HEK293 (cell line): ENCODE measurements at regions not wholly inside any gene's neighbourhood (a gene's known extent, or its start where the extent isn't known, plus 50 kb on each side); places are given as distances from the start of the nearest gene placed in this dataset.

Experiments used
- REPIN1 ChIP-seq: fragments of 450-650 bp; formaldehyde crosslinking; IDR thresholded peaks from 2 replicates; pipeline ENCODE4 v1.5.1; 2017; ENCODE audit warnings: missing biosample characterization, missing genetic modification characterization, low read depth
- SCRT1 ChIP-seq: fragments of 450-650 bp; formaldehyde crosslinking; IDR thresholded peaks from 2 replicates; pipeline ENCODE4 v1.5.1; 2016; ENCODE audit warnings: missing biosample characterization, missing genetic modification characterization, borderline replicate concordance
- TRIM28 ChIP-seq: IDR thresholded peaks from 2 replicates; pipeline ENCODE4 v1.6.1; 2011; ENCODE audit warnings: low read length, control low read depth, borderline replicate concordance
- YY1 ChIP-seq: fragments of 450-650 bp; formaldehyde crosslinking; IDR thresholded peaks from 2 replicates; pipeline ENCODE4 v1.5.1; 2018; ENCODE audit warnings: missing biosample characterization, missing genetic modification characterization
- ZBTB7A ChIP-seq: fragments of 450-650 bp; formaldehyde crosslinking; IDR thresholded peaks from 2 replicates; pipeline ENCODE4 v1.5.1; 2016; ENCODE audit warnings: low read depth, missing biosample characterization, missing genetic modification characterization
- ZBTB8A ChIP-seq: fragments of 450-650 bp; formaldehyde crosslinking; IDR thresholded peaks from 2 replicates; pipeline ENCODE4 v1.5.1; 2016; ENCODE audit warnings: missing biosample characterization, missing genetic modification characterization
- ZNF184 ChIP-seq: fragments of 450-650 bp; IDR thresholded peaks from 2 replicates; pipeline ENCODE4 v1.5.1; 2018; ENCODE audit warnings: missing biosample characterization, mild to moderate bottlenecking, missing genetic modification characterization
- ZNF2 ChIP-seq: fragments of 450-650 bp; formaldehyde crosslinking; IDR thresholded peaks from 2 replicates; pipeline ENCODE4 v1.5.1; 2016; ENCODE audit warnings: missing biosample characterization, missing genetic modification characterization
- ZNF214 ChIP-seq: fragments of 450-650 bp; formaldehyde crosslinking; IDR thresholded peaks from 2 replicates; pipeline ENCODE4 v1.5.1; 2017; ENCODE audit warnings: missing biosample characterization, mild to moderate bottlenecking, missing genetic modification characterization, borderline replicate concordance
- ZNF302 ChIP-seq: fragments of 450-650 bp; formaldehyde crosslinking; IDR thresholded peaks from 2 replicates; pipeline ENCODE4 v1.5.1; 2016; ENCODE audit warnings: missing biosample characterization, missing genetic modification characterization, low read depth
- ZNF341 ChIP-seq: fragments of 450-650 bp; formaldehyde crosslinking; IDR thresholded peaks from 2 replicates; pipeline ENCODE4; 2016; ENCODE audit warnings: low read depth, missing biosample characterization, missing genetic modification characterization
- ZNF501 ChIP-seq: fragments of 450-650 bp; formaldehyde crosslinking; IDR thresholded peaks from 2 replicates; pipeline ENCODE4 v1.5.1; 2016; ENCODE audit warnings: missing biosample characterization, missing genetic modification characterization
- ZNF560 ChIP-seq: fragments of 450-650 bp; formaldehyde crosslinking; IDR thresholded peaks from 2 replicates; pipeline ENCODE4 v1.5.1; 2017; ENCODE audit warnings: missing biosample characterization, missing genetic modification characterization, borderline replicate concordance
- ZNF837 ChIP-seq: fragments of 450-650 bp; formaldehyde crosslinking; IDR thresholded peaks from 2 replicates; pipeline ENCODE4 v1.5.1; 2016; ENCODE audit warnings: missing biosample characterization, missing genetic modification characterization
- ZSCAN23 ChIP-seq: fragments of 450-650 bp; formaldehyde crosslinking; IDR thresholded peaks from 2 replicates; pipeline ENCODE4 v1.5.1; 2016; ENCODE audit warnings: missing biosample characterization, missing genetic modification characterization
- TF ChIP-seq, protein P1 (sequence below): fragments of 450-650 bp; IDR thresholded peaks from 2 replicates; pipeline ENCODE4 v1.5.1; 2018; ENCODE audit warnings: missing biosample characterization, missing genetic modification characterization
- TF ChIP-seq, protein P2 (sequence below): fragments of 450-650 bp; formaldehyde crosslinking; IDR thresholded peaks from 2 replicates; pipeline ENCODE4 v1.5.1; 2016; ENCODE audit warnings: missing biosample characterization, missing genetic modification characterization
- TF ChIP-seq, protein P3 (sequence below): fragments of 450-650 bp; formaldehyde crosslinking; IDR thresholded peaks from 2 replicates; pipeline ENCODE4 v1.5.1; 2016; ENCODE audit warnings: missing biosample characterization, missing genetic modification characterization
- TF ChIP-seq, protein P4 (sequence below): fragments of 450-650 bp; formaldehyde crosslinking; IDR thresholded peaks from 2 replicates; pipeline ENCODE4 v1.5.1; 2017; ENCODE audit warnings: missing biosample characterization, missing genetic modification characterization
- TF ChIP-seq, protein P5 (sequence below): fragments of 450-650 bp; formaldehyde crosslinking; IDR thresholded peaks from 2 replicates; pipeline ENCODE4 v1.5.1; 2017; ENCODE audit warnings: missing biosample characterization, missing genetic modification characterization
- TF ChIP-seq, protein P6 (sequence below): fragments of 450-650 bp; formaldehyde crosslinking; IDR thresholded peaks from 2 replicates; pipeline ENCODE4 v1.5.1; 2016; ENCODE audit warnings: missing biosample characterization, missing genetic modification characterization
- TF ChIP-seq, protein P7 (sequence below): fragments of 450-650 bp; formaldehyde crosslinking; IDR thresholded peaks from 2 replicates; pipeline ENCODE4 v1.5.1; 2016; ENCODE audit warnings: missing biosample characterization, missing genetic modification characterization
- TF ChIP-seq, protein P8 (sequence below): fragments of 450-650 bp; formaldehyde crosslinking; IDR thresholded peaks from 2 replicates; pipeline ENCODE4 v1.5.1; 2017; ENCODE audit warnings: missing biosample characterization, missing genetic modification characterization
- TF ChIP-seq, protein P9 (sequence below): fragments of 450-650 bp; formaldehyde crosslinking; IDR thresholded peaks from 2 replicates; pipeline ENCODE4 v1.5.1; 2016; ENCODE audit warnings: missing biosample characterization, missing genetic modification characterization

DNA sequence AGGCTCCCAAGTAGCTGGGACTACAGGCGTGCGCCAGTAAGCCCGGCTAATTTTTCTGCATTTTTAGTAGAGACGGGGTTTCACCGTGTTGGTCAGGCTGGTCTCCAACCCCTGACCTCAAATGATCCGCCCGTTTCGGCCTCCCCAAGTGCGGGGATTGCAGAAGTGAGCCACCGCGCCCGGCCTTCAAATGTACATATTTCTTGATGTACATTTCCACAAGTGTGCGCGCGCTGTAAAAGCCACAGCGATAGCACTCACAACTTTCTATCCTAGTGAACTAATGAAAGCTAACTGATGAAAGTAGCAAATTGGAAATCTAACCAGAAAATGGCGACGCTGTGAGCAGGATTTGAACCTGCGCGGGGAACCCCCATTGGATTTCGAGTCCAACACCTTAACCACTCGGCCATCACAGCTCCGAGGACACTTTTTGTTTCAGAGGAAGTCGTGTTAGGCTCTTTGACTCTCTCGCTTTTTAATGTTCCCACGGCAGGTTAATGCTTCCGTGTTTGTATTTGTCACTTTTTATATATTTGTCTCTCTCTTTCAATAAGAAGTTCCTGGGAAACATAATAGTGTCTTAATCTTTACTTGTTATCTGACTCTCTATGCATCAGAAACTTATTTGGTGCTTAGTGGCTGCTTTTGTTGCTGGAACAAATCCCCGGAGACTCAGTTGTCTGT, 199.4 kb upstream of the ZNF184 start (continued):
- peak; percentile 82 for TF ChIP-seq ZNF2 (tag by site-specific recombination)
- TF ChIP-seq ZNF560 = no peak
- 0 out of 2 replicates have a peak, but pooled peaks have one; percentile 73 for TF ChIP-seq ZNF184
- no peak; the same call in 1 of the 2 replicates for TF ChIP-seq ZNF341 (tag by site-specific recombination)
- TF ChIP-seq, protein P1, sequence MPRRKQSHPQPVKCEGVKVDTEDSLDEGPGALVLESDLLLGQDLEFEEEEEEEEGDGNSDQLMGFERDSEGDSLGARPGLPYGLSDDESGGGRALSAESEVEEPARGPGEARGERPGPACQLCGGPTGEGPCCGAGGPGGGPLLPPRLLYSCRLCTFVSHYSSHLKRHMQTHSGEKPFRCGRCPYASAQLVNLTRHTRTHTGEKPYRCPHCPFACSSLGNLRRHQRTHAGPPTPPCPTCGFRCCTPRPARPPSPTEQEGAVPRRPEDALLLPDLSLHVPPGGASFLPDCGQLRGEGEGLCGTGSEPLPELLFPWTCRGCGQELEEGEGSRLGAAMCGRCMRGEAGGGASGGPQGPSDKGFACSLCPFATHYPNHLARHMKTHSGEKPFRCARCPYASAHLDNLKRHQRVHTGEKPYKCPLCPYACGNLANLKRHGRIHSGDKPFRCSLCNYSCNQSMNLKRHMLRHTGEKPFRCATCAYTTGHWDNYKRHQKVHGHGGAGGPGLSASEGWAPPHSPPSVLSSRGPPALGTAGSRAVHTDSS (tag by site-specific recombination) = peak; percentile 28; the same call in 1 of the 2 replicates
- peak; percentile 20; the same call in 1 of the 2 replicates for TF ChIP-seq ZSCAN23 (tag by site-specific recombination)
- TF ChIP-seq ZNF837 (tag by site-specific recombination) = peak; percentile 94
- TF ChIP-seq REPIN1 (tag by site-specific recombination) = no peak
- peak; percentile 81 for TF ChIP-seq YY1 (tag by site-specific recombination)
- TF ChIP-seq, protein P2, sequence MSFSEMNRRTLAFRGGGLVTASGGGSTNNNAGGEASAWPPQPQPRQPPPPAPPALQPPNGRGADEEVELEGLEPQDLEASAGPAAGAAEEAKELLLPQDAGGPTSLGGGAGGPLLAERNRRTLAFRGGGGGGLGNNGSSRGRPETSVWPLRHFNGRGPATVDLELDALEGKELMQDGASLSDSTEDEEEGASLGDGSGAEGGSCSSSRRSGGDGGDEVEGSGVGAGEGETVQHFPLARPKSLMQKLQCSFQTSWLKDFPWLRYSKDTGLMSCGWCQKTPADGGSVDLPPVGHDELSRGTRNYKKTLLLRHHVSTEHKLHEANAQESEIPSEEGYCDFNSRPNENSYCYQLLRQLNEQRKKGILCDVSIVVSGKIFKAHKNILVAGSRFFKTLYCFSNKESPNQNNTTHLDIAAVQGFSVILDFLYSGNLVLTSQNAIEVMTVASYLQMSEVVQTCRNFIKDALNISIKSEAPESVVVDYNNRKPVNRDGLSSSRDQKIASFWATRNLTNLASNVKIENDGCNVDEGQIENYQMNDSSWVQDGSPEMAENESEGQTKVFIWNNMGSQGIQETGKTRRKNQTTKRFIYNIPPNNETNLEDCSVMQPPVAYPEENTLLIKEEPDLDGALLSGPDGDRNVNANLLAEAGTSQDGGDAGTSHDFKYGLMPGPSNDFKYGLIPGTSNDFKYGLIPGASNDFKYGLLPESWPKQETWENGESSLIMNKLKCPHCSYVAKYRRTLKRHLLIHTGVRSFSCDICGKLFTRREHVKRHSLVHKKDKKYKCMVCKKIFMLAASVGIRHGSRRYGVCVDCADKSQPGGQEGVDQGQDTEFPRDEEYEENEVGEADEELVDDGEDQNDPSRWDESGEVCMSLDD (tag by site-specific recombination) = peak; percentile 61
- TF ChIP-seq, protein P3, sequence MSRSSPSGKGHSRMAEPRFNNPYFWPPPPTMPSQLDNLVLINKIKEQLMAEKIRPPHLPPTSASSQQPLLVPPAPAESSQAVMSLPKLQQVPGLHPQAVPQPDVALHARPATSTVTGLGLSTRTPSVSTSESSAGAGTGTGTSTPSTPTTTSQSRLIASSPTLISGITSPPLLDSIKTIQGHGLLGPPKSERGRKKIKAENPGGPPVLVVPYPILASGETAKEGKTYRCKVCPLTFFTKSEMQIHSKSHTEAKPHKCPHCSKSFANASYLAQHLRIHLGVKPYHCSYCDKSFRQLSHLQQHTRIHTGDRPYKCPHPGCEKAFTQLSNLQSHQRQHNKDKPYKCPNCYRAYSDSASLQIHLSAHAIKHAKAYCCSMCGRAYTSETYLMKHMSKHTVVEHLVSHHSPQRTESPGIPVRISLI (tag by site-specific recombination) = peak; percentile 83
- peak; percentile 63 for TF ChIP-seq ZBTB8A (tag by site-specific recombination)
- TF ChIP-seq, protein P4, sequence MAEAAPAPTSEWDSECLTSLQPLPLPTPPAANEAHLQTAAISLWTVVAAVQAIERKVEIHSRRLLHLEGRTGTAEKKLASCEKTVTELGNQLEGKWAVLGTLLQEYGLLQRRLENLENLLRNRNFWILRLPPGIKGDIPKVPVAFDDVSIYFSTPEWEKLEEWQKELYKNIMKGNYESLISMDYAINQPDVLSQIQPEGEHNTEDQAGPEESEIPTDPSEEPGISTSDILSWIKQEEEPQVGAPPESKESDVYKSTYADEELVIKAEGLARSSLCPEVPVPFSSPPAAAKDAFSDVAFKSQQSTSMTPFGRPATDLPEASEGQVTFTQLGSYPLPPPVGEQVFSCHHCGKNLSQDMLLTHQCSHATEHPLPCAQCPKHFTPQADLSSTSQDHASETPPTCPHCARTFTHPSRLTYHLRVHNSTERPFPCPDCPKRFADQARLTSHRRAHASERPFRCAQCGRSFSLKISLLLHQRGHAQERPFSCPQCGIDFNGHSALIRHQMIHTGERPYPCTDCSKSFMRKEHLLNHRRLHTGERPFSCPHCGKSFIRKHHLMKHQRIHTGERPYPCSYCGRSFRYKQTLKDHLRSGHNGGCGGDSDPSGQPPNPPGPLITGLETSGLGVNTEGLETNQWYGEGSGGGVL (tag by site-specific recombination) = no peak
- peak; percentile 88; the same call in 1 of the 2 replicates for TF ChIP-seq ZNF501 (tag by site-specific recombination)
- TF ChIP-seq, protein P5, sequence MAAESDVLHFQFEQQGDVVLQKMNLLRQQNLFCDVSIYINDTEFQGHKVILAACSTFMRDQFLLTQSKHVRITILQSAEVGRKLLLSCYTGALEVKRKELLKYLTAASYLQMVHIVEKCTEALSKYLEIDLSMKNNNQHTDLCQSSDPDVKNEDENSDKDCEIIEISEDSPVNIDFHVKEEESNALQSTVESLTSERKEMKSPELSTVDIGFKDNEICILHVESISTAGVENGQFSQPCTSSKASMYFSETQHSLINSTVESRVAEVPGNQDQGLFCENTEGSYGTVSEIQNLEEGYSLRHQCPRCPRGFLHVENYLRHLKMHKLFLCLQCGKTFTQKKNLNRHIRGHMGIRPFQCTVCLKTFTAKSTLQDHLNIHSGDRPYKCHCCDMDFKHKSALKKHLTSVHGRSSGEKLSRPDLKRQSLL (tag by site-specific recombination) = peak; percentile 17; the same call in 1 of the 2 replicates
- TF ChIP-seq, protein P6, sequence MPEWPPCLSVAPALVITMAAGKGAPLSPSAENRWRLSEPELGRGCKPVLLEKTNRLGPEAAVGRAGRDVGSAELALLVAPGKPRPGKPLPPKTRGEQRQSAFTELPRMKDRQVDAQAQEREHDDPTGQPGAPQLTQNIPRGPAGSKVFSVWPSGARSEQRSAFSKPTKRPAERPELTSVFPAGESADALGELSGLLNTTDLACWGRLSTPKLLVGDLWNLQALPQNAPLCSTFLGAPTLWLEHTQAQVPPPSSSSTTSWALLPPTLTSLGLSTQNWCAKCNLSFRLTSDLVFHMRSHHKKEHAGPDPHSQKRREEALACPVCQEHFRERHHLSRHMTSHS = no peak
- TF ChIP-seq, protein P7, sequence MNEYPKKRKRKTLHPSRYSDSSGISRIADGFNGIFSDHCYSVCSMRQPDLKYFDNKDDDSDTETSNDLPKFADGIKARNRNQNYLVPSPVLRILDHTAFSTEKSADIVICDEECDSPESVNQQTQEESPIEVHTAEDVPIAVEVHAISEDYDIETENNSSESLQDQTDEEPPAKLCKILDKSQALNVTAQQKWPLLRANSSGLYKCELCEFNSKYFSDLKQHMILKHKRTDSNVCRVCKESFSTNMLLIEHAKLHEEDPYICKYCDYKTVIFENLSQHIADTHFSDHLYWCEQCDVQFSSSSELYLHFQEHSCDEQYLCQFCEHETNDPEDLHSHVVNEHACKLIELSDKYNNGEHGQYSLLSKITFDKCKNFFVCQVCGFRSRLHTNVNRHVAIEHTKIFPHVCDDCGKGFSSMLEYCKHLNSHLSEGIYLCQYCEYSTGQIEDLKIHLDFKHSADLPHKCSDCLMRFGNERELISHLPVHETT = peak; percentile 51
- TF ChIP-seq ZNF214 (tag by site-specific recombination) = no peak
- TF ChIP-seq SCRT1 (tag by site-specific recombination) = peak; percentile 78; the same call in 1 of the 2 replicates
- TF ChIP-seq ZNF302 (tag by site-specific recombination) = no peak
- no peak for TF ChIP-seq ZBTB7A
- TF ChIP-seq, protein P8, sequence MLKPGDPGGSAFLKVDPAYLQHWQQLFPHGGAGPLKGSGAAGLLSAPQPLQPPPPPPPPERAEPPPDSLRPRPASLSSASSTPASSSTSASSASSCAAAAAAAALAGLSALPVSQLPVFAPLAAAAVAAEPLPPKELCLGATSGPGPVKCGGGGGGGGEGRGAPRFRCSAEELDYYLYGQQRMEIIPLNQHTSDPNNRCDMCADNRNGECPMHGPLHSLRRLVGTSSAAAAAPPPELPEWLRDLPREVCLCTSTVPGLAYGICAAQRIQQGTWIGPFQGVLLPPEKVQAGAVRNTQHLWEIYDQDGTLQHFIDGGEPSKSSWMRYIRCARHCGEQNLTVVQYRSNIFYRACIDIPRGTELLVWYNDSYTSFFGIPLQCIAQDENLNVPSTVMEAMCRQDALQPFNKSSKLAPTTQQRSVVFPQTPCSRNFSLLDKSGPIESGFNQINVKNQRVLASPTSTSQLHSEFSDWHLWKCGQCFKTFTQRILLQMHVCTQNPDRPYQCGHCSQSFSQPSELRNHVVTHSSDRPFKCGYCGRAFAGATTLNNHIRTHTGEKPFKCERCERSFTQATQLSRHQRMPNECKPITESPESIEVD (tag by site-specific recombination) = peak; percentile 68
- TF ChIP-seq, protein P9, sequence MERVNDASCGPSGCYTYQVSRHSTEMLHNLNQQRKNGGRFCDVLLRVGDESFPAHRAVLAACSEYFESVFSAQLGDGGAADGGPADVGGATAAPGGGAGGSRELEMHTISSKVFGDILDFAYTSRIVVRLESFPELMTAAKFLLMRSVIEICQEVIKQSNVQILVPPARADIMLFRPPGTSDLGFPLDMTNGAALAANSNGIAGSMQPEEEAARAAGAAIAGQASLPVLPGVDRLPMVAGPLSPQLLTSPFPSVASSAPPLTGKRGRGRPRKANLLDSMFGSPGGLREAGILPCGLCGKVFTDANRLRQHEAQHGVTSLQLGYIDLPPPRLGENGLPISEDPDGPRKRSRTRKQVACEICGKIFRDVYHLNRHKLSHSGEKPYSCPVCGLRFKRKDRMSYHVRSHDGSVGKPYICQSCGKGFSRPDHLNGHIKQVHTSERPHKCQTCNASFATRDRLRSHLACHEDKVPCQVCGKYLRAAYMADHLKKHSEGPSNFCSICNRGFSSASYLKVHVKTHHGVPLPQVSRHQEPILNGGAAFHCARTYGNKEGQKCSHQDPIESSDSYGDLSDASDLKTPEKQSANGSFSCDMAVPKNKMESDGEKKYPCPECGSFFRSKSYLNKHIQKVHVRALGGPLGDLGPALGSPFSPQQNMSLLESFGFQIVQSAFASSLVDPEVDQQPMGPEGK (tag by site-specific recombination) = peak; percentile 67; the same call in 1 of the 2 replicates
- peak; percentile 12 for TF ChIP-seq TRIM28
